RWPE1 (cell line): ENCODE measurements at regions not wholly inside any gene's neighbourhood (a gene's known extent, or its start where the extent isn't known, plus 50 kb on each side); places are given as distances from the start of the nearest gene placed in this dataset.

Experiments used
- CTCF ChIA-PET: fragments of 350-600 bp; sonication (Branson Sonifier 250); formaldehyde crosslinking; extraction: SDS; loops from one replicate; lab custom pipeline; 2021; lab: Yijun Ruan, JAX
- POLR2A ChIA-PET: fragments of 400-600 bp; formaldehyde crosslinking; extraction: SDS; loops from one replicate; lab custom pipeline; 2020; ENCODE audit warnings: antibody characterized with exemption; ENCODE audit not compliant: low non-redundant PET; lab: Yijun Ruan, JAX
- DNase-seq: peaks from one replicate; pipeline ENCODE4 v3.0.0; 2012; ENCODE audit warnings: low spot score
- H3K27ac ChIP-seq: fragments of 450-650 bp; 2 replicates; pipeline ENCODE4 v1.5.1; 2017
- TF ChIP-seq, protein P1 (sequence below): fragments of 450-650 bp; conservative IDR thresholded peaks from 2 replicates; pipeline ENCODE4 v1.5.1; 2017; ENCODE audit warnings: low read depth, mild to moderate bottlenecking

GRCh38 chr4:188619456-188620149 is 480.4 kb downstream of the TRIML1 start:
- POLR2A ChIA-PET, result no interaction called here
- DNase-seq, result no peak
- TF ChIP-seq, protein P1, sequence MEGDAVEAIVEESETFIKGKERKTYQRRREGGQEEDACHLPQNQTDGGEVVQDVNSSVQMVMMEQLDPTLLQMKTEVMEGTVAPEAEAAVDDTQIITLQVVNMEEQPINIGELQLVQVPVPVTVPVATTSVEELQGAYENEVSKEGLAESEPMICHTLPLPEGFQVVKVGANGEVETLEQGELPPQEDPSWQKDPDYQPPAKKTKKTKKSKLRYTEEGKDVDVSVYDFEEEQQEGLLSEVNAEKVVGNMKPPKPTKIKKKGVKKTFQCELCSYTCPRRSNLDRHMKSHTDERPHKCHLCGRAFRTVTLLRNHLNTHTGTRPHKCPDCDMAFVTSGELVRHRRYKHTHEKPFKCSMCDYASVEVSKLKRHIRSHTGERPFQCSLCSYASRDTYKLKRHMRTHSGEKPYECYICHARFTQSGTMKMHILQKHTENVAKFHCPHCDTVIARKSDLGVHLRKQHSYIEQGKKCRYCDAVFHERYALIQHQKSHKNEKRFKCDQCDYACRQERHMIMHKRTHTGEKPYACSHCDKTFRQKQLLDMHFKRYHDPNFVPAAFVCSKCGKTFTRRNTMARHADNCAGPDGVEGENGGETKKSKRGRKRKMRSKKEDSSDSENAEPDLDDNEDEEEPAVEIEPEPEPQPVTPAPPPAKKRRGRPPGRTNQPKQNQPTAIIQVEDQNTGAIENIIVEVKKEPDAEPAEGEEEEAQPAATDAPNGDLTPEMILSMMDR, result no peak

DNA sequence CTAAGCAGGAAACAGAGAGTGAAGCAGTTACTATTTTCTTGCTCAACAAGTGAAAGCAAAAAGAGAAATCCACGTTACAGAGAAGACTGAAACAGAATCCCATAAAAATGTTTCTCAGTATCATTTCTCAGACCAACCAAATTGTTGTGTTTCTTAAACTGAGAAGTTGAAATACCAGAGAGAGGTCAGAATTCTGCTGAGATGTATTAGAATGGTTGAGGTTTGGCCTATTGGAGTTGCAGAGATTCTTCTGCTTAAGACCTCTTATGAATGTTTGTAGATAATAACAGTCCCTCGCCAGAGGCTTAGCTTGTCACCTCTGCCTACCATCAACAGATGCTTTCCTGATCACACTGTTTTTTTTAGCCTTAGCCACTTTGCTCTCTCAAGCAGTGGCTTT is 481.4 kb downstream of the TRIML1 start:
- TF ChIP-seq, protein P1, result no peak
- DNase-seq, result no peak
- CTCF ChIA-PET, result interaction anchor here (0.7 kb wide), 1 partner anchor 9 kb away, joined by 3 read pairs; no protein-coding TSS in a partner anchor
- POLR2A ChIA-PET, result no interaction called here
- H3K27ac ChIP-seq, result no peak overlapping the region

More at GRCh38 chr4:188619456-188620149, 480.4 kb downstream of the TRIML1 start:
- H3K27ac ChIP-seq, result no peak overlapping the region
- CTCF ChIA-PET, result interaction anchor here (0.7 kb wide), 1 partner anchor 635 kb away, joined by 3 read pairs; no protein-coding TSS in a partner anchor

DNA sequence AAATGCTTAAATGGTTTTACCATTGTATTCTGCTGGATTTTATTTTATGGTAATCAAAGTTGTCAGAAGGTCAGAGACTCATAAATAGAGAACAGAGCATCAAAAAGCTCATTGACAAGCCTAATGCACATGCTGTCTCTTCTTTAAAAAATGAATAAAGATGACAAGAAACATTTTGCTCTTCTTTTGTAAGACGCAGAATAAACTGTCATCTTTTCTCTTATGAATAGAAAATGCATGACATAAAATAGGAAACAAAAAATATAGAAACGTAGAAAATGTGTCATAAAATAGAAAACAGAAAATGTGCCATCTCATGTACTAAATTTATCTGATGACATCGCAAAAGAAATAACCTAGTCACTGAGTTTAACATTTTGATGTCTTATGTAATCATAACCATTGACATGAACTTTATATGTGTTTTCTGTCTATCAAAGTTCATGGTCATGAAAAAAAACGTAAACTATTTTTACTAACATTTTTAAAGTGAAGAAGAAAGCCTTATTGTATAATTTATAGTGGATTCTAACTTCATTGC is 484.1 kb downstream of the TRIML1 start:
- POLR2A ChIA-PET, result no interaction called here
- no peak for DNase-seq
- CTCF ChIA-PET, result no interaction called here
- TF ChIP-seq, protein P1, result no peak
- no peak overlapping the region for H3K27ac ChIP-seq

DNA sequence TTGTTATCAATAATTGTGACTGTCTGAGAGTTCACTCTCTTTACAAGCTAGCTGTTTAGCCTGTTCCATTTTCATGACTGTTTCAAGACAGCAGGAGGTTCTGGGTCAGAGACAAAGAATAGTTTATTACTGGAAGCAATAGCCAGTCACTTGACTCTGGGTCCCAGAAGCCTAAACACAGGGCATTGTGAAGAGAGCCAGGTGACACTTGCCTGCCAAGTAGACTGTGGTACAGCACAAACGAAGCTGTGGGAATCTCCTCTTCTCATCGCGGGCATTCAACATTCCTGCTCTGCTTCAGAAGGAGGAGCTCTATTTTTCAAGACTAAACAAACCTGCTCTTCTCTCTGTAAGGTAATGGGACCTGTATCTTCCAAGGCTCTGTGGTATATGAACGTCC is 485.1 kb downstream of the TRIML1 start:
- POLR2A ChIA-PET, result no interaction called here
- TF ChIP-seq, protein P1, result no peak

GRCh38 chr4:188627892-188628291 is 488.7 kb downstream of the TRIML1 start:
- CTCF ChIA-PET, result no interaction called here
- TF ChIP-seq, protein P1, result no peak
- POLR2A ChIA-PET, result no interaction called here
- no peak overlapping the region for H3K27ac ChIP-seq
- no peak for DNase-seq

More for the DNA sequence above, 485.1 kb downstream of the TRIML1 start:
- CTCF ChIA-PET, result interaction anchor here (0.5 kb wide), 1 partner anchor 412 kb away, joined by 3 read pairs; no protein-coding TSS in a partner anchor
- no peak overlapping the region for H3K27ac ChIP-seq
- no peak for DNase-seq

- POLR2A ChIA-PET, result no interaction called here
- TF ChIP-seq, protein P1, result no peak
- no peak for DNase-seq
- CTCF ChIA-PET, result interaction anchor here (0.6 kb wide), 1 partner anchor 120 kb away, joined by 5 read pairs; no protein-coding TSS in a partner anchor
- no peak overlapping the region for H3K27ac ChIP-seq
These were observed 500.3 kb downstream of the TRIML1 start for GRCh38 chr4:188639479-188640100.
